OCI-LY1 (cell line): ENCODE measurements at regions not wholly inside any gene's neighbourhood (a gene's known extent, or its start where the extent isn't known, plus 50 kb on each side); places are given as distances from the start of the nearest gene placed in this dataset.

Experiments
- EZH2 ChIP-seq: fragments of 200-600 bp; sonication (generic), shearing (Covaris generic); IDR thresholded peaks from 2 replicates; pipeline ENCODE4 v1.8.0; 2017; ENCODE audit warnings: borderline replicate concordance, mixed run types, mild to moderate bottlenecking, antibody characterized with exemption, low read length, moderate library complexity, mixed read lengths
- TF ChIP-seq, protein P1 (sequence below): fragments of 200-600 bp; sonication (generic), shearing (Covaris generic); IDR thresholded peaks from 2 replicates; pipeline ENCODE4 v1.5.1; 2017; ENCODE audit warnings: mild to moderate bottlenecking, antibody characterized with exemption, low read length, moderate library complexity, mixed read lengths

DNA sequence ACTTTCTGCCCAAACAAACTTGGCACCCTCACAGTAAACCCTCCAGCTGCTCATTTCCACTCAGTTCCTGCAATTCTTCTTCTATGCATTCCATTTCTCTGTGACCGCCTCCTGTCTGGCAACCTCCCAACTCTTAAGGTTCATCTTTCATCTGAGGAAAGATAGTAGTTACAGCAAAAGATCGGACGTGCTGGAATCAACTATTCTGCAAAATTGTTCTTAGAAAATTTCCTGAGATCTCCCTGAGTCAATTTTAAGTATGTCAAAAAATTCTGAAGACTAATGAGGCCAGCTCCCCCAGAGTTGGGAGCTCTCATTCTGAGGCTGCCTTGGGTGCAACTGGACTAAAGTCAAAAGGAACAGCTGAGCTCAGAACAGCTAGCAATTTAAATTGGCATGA lies 1026.0 kb downstream of the ADGRL3 start:
- TF ChIP-seq, protein P1, sequence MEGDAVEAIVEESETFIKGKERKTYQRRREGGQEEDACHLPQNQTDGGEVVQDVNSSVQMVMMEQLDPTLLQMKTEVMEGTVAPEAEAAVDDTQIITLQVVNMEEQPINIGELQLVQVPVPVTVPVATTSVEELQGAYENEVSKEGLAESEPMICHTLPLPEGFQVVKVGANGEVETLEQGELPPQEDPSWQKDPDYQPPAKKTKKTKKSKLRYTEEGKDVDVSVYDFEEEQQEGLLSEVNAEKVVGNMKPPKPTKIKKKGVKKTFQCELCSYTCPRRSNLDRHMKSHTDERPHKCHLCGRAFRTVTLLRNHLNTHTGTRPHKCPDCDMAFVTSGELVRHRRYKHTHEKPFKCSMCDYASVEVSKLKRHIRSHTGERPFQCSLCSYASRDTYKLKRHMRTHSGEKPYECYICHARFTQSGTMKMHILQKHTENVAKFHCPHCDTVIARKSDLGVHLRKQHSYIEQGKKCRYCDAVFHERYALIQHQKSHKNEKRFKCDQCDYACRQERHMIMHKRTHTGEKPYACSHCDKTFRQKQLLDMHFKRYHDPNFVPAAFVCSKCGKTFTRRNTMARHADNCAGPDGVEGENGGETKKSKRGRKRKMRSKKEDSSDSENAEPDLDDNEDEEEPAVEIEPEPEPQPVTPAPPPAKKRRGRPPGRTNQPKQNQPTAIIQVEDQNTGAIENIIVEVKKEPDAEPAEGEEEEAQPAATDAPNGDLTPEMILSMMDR: no peak
- TF ChIP-seq EZH2: no peak
